Erythroblast (primary cell): ENCODE measurements at regions not wholly inside any gene's neighbourhood (a gene's known extent, or its start where the extent isn't known, plus 50 kb on each side); places are given as distances from the start of the nearest gene placed in this dataset.
"Not testable (repeated sequence)": the region's sequence is repeated elsewhere in the genome, so short reads cannot be mapped to it uniquely, and the experiment has no call there.

Source experiments
- GATA1 ChIP-seq: IDR thresholded peaks from 2 replicates; pipeline ENCODE4 v1.6.1; 2011; ENCODE audit warnings: low read depth, mild to moderate bottlenecking, control low read depth, low read length, moderate library complexity
- POLR2A ChIP-seq: IDR thresholded peaks from 2 replicates; pipeline ENCODE4 v1.6.1; 2011; ENCODE audit warnings: mild to moderate bottlenecking, low read length

DNA sequence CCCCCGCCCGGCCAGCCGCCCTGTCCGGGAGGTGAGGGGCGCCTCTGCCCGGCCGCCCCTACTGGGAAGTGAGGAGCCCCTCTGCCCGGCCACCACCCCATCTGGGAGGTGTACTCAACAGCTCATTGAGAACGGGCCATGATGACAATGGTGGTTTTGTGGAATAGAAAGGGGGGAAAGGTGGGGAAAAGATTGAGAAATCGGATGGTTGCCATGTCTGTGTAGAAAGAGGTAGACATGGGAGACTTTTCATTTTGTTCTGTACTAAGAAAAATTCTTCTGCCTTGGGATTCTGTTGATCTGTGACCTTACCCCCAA, 215.8 kb downstream of the BCAS1 start:
- not testable (repeated sequence) for TF ChIP-seq POLR2A, GATA1
